ENCODE measurements at regions not wholly inside any gene's neighbourhood (a gene's known extent, or its start where the extent isn't known, plus 50 kb on each side); places are given as distances from the start of the nearest gene placed in this dataset.

GRCh38 chr3:107861904-107862303 is 228.9 kb downstream of the CD47 start:
- TF ChIP-seq CTCF (IDR thresholded peaks at IDR 0.05 in 4 of 5, conservative IDR thresholded peaks at IDR 0.05 in 1 of 5): no peak
- TF ChIP-seq POLR2A (IDR thresholded peaks at IDR 0.05): no peak

All from gastrocnemius medialis (tissue), 4 donors.